WTC11 (cell line): ENCODE measurements at regions not wholly inside any gene's neighbourhood (a gene's known extent, or its start where the extent isn't known, plus 50 kb on each side); places are given as distances from the start of the nearest gene placed in this dataset.

Experiments
- CBFB ChIP-seq: sonication (generic); formaldehyde crosslinking; IDR thresholded peaks from 2 replicates; pipeline ENCODE4 v1.8.1; 2022; ENCODE audit warnings: mild to moderate bottlenecking, low read depth, missing genetic modification reagents
- CTCF ChIP-seq: fragments of 200-600 bp; IDR thresholded peaks from 2 replicates; pipeline ENCODE4 v1.8.0; 2022; ENCODE audit warnings: antibody characterized with exemption
- MLX ChIP-seq: sonication (generic); formaldehyde crosslinking; IDR thresholded peaks from 2 replicates; pipeline ENCODE4 v1.8.1; 2023; ENCODE audit warnings: mild to moderate bottlenecking, missing genetic modification reagents, moderate library complexity
- SMAD3 ChIP-seq: sonication (generic); formaldehyde crosslinking; IDR thresholded peaks from 2 replicates; pipeline ENCODE4 v1.8.0; 2022; ENCODE audit warnings: missing genetic modification reagents, mild to moderate bottlenecking, borderline replicate concordance
- SP1 ChIP-seq: sonication (generic); formaldehyde crosslinking; conservative IDR thresholded peaks from 2 replicates; pipeline ENCODE4 v1.8.1; 2022; ENCODE audit warnings: missing genetic modification reagents
- ZNF138 ChIP-seq: sonication (generic); formaldehyde crosslinking; conservative IDR thresholded peaks from 2 replicates; pipeline ENCODE4 v1.8.1; 2022; ENCODE audit warnings: mild to moderate bottlenecking, moderate library complexity, missing genetic modification reagents

- TF ChIP-seq CTCF (no peak), SP1 (CRISPR knock-in tag) (no peak), ZNF138 (no peak), CBFB (CRISPR knock-in tag) (no peak), SMAD3 (CRISPR knock-in tag) (no peak), MLX (no peak)
These were observed 146.3 kb upstream of the POU5F2 start for GRCh38 chr5:93887678-93888077.
